ENCODE measurements at regions not wholly inside any gene's neighbourhood (a gene's known extent, or its start where the extent isn't known, plus 50 kb on each side); places are given as distances from the start of the nearest gene placed in this dataset.

- no peaks in the 10 kb centered on the region for H3K36me3 ChIP-seq (ENCODE audit: control insufficient read depth in 2 of 2, extremely low read depth in 1 of 2, insufficient read depth in 2 of 2, low read length in 2 of 2)
- dilution Hi-C loops (cut with MboI; ENCODE audit: extremely low pct_ligation_motif_present, low sequenced_read_pairs) = no loop called here
- FAIRE-seq = no peak
Measured at GRCh38 chr1:24251501-24251900, 64.4 kb upstream of the IFNLR1 start.

GRCh38 chr1:24250791-24251190 is 63.7 kb upstream of the IFNLR1 start:
- no peak overlapping the region for H3K9ac ChIP-seq (ENCODE audit: control insufficient read depth, extremely low read depth, insufficient read depth, low read length)
- TF ChIP-seq CTCF (optimal IDR thresholded peaks at IDR 0.05 in 1 of 3, IDR thresholded peaks at IDR 0.05 in 1 of 3, conservative IDR thresholded peaks at IDR 0.05 in 1 of 3; ENCODE audit: extremely low read depth in 1 of 3, insufficient read depth in 2 of 3, low read length in 3 of 3) = no peak
- no peak for TF ChIP-seq EZH2 (IDR thresholded peaks at IDR 0.05; ENCODE audit: low read length)
- no peaks in the 10 kb centered on the region for H3K27me3 ChIP-seq (ENCODE audit: control insufficient read depth, extremely low read depth, insufficient read depth, low read length)
- no peak overlapping the region for H2AFZ ChIP-seq (ENCODE audit: control insufficient read depth, low read length)
- dilution Hi-C loops (cut with MboI; ENCODE audit: extremely low pct_ligation_motif_present, low sequenced_read_pairs) = no loop called here
- no peaks in the 10 kb centered on the region for H4K20me1 ChIP-seq (ENCODE audit: control insufficient read depth, extremely low read depth, insufficient read depth, low read length)
- no peak for DNase-seq (ENCODE audit: low read depth, low spot score)
- H3K4me2 ChIP-seq (ENCODE audit: control insufficient read depth, extremely low read depth, insufficient read depth, low read depth, low read length) = no peak overlapping the region
- no peak overlapping the region for H3K4me3 ChIP-seq (ENCODE audit: control insufficient read depth in 2 of 3, extremely low read depth in 1 of 3, insufficient read depth in 2 of 3, low read depth in 1 of 3, low read length in 3 of 3)
- H3K9me3 ChIP-seq (ENCODE audit: control insufficient read depth, low read depth, low read length) = no peaks in the 10 kb centered on the region
- H3K79me2 ChIP-seq (ENCODE audit: control insufficient read depth, insufficient read depth, low read length) = no peaks in the 10 kb centered on the region
- H3K27ac ChIP-seq (ENCODE audit: control insufficient read depth, insufficient read depth, low read length) = no peak overlapping the region
- no peaks in the 10 kb centered on the region for H3K36me3 ChIP-seq (ENCODE audit: control insufficient read depth in 2 of 2, extremely low read depth in 1 of 2, insufficient read depth in 2 of 2, low read length in 2 of 2)
- no peaks in the 10 kb centered on the region for H3K9me1 ChIP-seq (ENCODE audit: control insufficient read depth, extremely low read depth, insufficient read depth, low read length)
- no peaks in the 10 kb centered on the region for H3K4me1 ChIP-seq (ENCODE audit: control insufficient read depth, extremely low read depth, insufficient read depth, low read length)
- no peak for FAIRE-seq

More at GRCh38 chr1:24251501-24251900, 64.4 kb upstream of the IFNLR1 start:
- TF ChIP-seq EZH2 (IDR thresholded peaks at IDR 0.05; ENCODE audit: low read length) (no peak), CTCF (optimal IDR thresholded peaks at IDR 0.05 in 1 of 3, IDR thresholded peaks at IDR 0.05 in 1 of 3, conservative IDR thresholded peaks at IDR 0.05 in 1 of 3; ENCODE audit: extremely low read depth in 1 of 3, insufficient read depth in 2 of 3, low read length in 3 of 3) (no peak)
- Histone ChIP-seq H3K27ac (ENCODE audit: control insufficient read depth, insufficient read depth, low read length) (no peak overlapping the region), H3K9me3 (ENCODE audit: control insufficient read depth, low read depth, low read length) (no peaks in the 10 kb centered on the region), H3K27me3 (ENCODE audit: control insufficient read depth, extremely low read depth, insufficient read depth, low read length) (no peaks in the 10 kb centered on the region), H3K9me1 (ENCODE audit: control insufficient read depth, extremely low read depth, insufficient read depth, low read length) (no peaks in the 10 kb centered on the region), H3K4me3 (ENCODE audit: control insufficient read depth in 2 of 3, extremely low read depth in 1 of 3, insufficient read depth in 2 of 3, low read depth in 1 of 3, low read length in 3 of 3) (no peak overlapping the region), H3K79me2 (ENCODE audit: control insufficient read depth, insufficient read depth, low read length) (no peaks in the 10 kb centered on the region), H3K4me2 (ENCODE audit: control insufficient read depth, extremely low read depth, insufficient read depth, low read depth, low read length) (no peak overlapping the region), H4K20me1 (ENCODE audit: control insufficient read depth, extremely low read depth, insufficient read depth, low read length) (no peaks in the 10 kb centered on the region), H3K9ac (ENCODE audit: control insufficient read depth, extremely low read depth, insufficient read depth, low read length) (no peak overlapping the region), H2AFZ (ENCODE audit: control insufficient read depth, low read length) (no peak overlapping the region), H3K4me1 (ENCODE audit: control insufficient read depth, extremely low read depth, insufficient read depth, low read length) (no peaks in the 10 kb centered on the region)
- no peak for DNase-seq (ENCODE audit: low read depth, low spot score)
